ENCODE measurements at regions not wholly inside any gene's neighbourhood (a gene's known extent, or its start where the extent isn't known, plus 50 kb on each side); places are given as distances from the start of the nearest gene placed in this dataset.

GRCh38 chr7:91462316-91462715, 198.1 kb downstream of the FZD1 start:
- DNase-seq (ENCODE audit: low read depth, low spot score) (no peak), ATAC-seq (no peak), FAIRE-seq (no peak)
- BruUV-seq (replicated peaks) = no TSS peak
- H3K4me3 ChIP-seq = no peak overlapping the region
- no peaks in the 10 kb centered on the region for H3K27me3 ChIP-seq (replicated peaks in 1 of 2; ENCODE audit: control insufficient read depth in 2 of 2, insufficient read depth in 2 of 2, low read length in 1 of 2)
- intact Hi-C loops (cut with micrococcal nuclease; ENCODE audit: unreplicated experiment) = no loop called here
- no peaks in the 10 kb centered on the region for H3K4me1 ChIP-seq (ENCODE audit: control insufficient read depth, insufficient read depth, low read length)
- WGBS (ENCODE audit: insufficient coverage, insufficient replicate concordance, low lambda C conversion rate, missing lambda C conversion rate) = 6% methylated on average over 1 of the region's 1 CpG
- H4K20me1 ChIP-seq (ENCODE audit: control insufficient read depth, insufficient read depth) = no peaks in the 10 kb centered on the region
- no peaks in the 10 kb centered on the region for H3K9me3 ChIP-seq (replicated peaks; ENCODE audit: control insufficient read depth, insufficient read depth, low read length)
- H3K36me3 ChIP-seq (ENCODE audit: control insufficient read depth in 2 of 2, insufficient read depth in 2 of 2, low read length in 1 of 2) = no peaks in the 10 kb centered on the region
- H3K79me2 ChIP-seq (ENCODE audit: control insufficient read depth, insufficient read depth, low read length) = no peaks in the 10 kb centered on the region
- TF ChIP-seq RELA (IDR thresholded peaks at IDR 0.05; ENCODE audit: borderline replicate concordance, partially characterized antibody) = no peak
- TF ChIP-seq FOXM1 (IDR thresholded peaks at IDR 0.05; ENCODE audit: low read depth, low read length) = no peak
- no peak for TF ChIP-seq PAX5 (IDR thresholded peaks at IDR 0.05; ENCODE audit: borderline replicate concordance, low read depth, low read length)
- no peak for TF ChIP-seq JUND (IDR thresholded peaks at IDR 0.05; ENCODE audit: low read depth, low read length)
- TF ChIP-seq CEBPZ (IDR thresholded peaks at IDR 0.05; ENCODE audit: low read depth, low read length) = no peak
- no peak for TF ChIP-seq NFYB (IDR thresholded peaks at IDR 0.05; ENCODE audit: insufficient read depth, low read depth, low read length)
- TF ChIP-seq KLF5 (IDR thresholded peaks at IDR 0.05; ENCODE audit: partially characterized antibody) = no peak
- H3K9ac ChIP-seq (ENCODE audit: control insufficient read depth, insufficient read depth, low read length) = no peak overlapping the region
- no peak overlapping the region for H2AFZ ChIP-seq (ENCODE audit: control insufficient read depth, low read depth, low read length)
- POLR2A ChIA-PET = no interaction called here
- H3K4me2 ChIP-seq (ENCODE audit: control insufficient read depth, insufficient read depth) = no peak overlapping the region
- SMC1A ChIA-PET (ENCODE audit: uncharacterized antibody, unreplicated experiment) = no interaction called here
- no peak overlapping the region for H3K27ac ChIP-seq (ENCODE audit: control insufficient read depth, insufficient read depth)
- in situ Hi-C loops (cut with MboI) = no loop called here
- CTCF ChIA-PET = no interaction called here
- RAD21 ChIA-PET (ENCODE audit: unreplicated experiment) = no interaction called here
